Thyroid gland (tissue), 4 donors: ENCODE measurements at regions not wholly inside any gene's neighbourhood (a gene's known extent, or its start where the extent isn't known, plus 50 kb on each side); places are given as distances from the start of the nearest gene placed in this dataset.

Source experiments
- DNase-seq, 2 donors: peaks; one replicate each; pipeline ENCODE4 v3.0.0-alpha.2; 2019
- H3K27ac ChIP-seq, 3 donors: fragments of 200-600 bp; sonication (generic); 1 replicate in 2 of 3; 2 replicates in 1 of 3; pipeline ENCODE4 v1.5.1; 2016 to 2019; ENCODE audit warnings: mild to moderate bottlenecking in 1 of 3, moderate library complexity in 1 of 3
- H3K27me3 ChIP-seq: fragments of 200-600 bp; sonication (generic); one replicate; pipeline ENCODE4 v1.5.1; 2019
- H3K36me3 ChIP-seq, 2 donors: fragments of 200-600 bp; sonication (generic); one replicate each; pipeline ENCODE4 v1.5.1; 2016 to 2019
- H3K4me1 ChIP-seq, 2 donors: fragments of 200-600 bp; sonication (generic); one replicate each; pipeline ENCODE4 v1.5.1; 2017 to 2019
- H3K4me3 ChIP-seq, 3 donors: fragments of 200-600 bp; sonication (generic); replicated peaks in 1 of 3; 1 replicate in 2 of 3; 2 replicates in 1 of 3; pipeline ENCODE4 v1.5.1; 2016; ENCODE audit warnings: mild to moderate bottlenecking in 1 of 3
- H3K9me3 ChIP-seq: fragments of 200-600 bp; sonication (generic); one replicate; pipeline ENCODE4 v1.5.1; 2017
- CTCF ChIP-seq, 6 experiments: fragments of 200-600 bp in 3 of 6; fragments of 450-650 bp in 3 of 6; sonication (generic) in 3 of 6; IDR thresholded peaks; one replicate each; pipeline ENCODE4 v1.5.1; 2016 to 2019; ENCODE audit warnings: antibody characterized with exemption in 6 of 6, mild to moderate bottlenecking in 2 of 6, inconsistent platforms in 1 of 6, moderate library complexity in 1 of 6
- POLR2A ChIP-seq, 2 donors: fragments of 450-650 bp; IDR thresholded peaks; one replicate each; pipeline ENCODE4 v1.6.1; 2017; ENCODE audit warnings: antibody characterized with exemption in 2 of 2, mild to moderate bottlenecking in 2 of 2, moderate library complexity in 1 of 2
- WGBS, 2 donors: methylation state at CpG; one replicate each; pipeline ENCODE4 v1.1.5; 2017; 5-methylcytosine and 5-hydroxymethylcytosine counted together
- intact Hi-C: fragments of 100-400 bp; cut with DNase I; formaldehyde crosslinking; loops from one replicate; pipeline ENCODE4 v1.15.1; 2023

GRCh38 chr5:143678148-143678905 lies 133.6 kb upstream of the HMHB1 start:
- H3K27ac ChIP-seq: no peak overlapping the region
- intact Hi-C loops: no loop called here
- TF ChIP-seq POLR2A (IDR thresholded peaks at IDR 0.05) (no peak), CTCF (IDR thresholded peaks at IDR 0.05) (no peak)
- H3K9me3 ChIP-seq: no peaks in the 10 kb centered on the region
- peaks cover 17 to 47% of the 10 kb centered on the region in 2 donors for H3K4me1 ChIP-seq
- H3K36me3 ChIP-seq: no peaks in the 10 kb centered on the region
- no peak for DNase-seq
- 93 to 96% methylated on average over 1 of the region's 1 CpG for WGBS, 2 donors
- no peaks in the 10 kb centered on the region for H3K27me3 ChIP-seq
- H3K4me3 ChIP-seq: no peak overlapping the region

GRCh38 chr5:143677403-143677802 lies 134.6 kb upstream of the HMHB1 start:
- H3K4me3 ChIP-seq: no peak overlapping the region
- H3K27me3 ChIP-seq: no peaks in the 10 kb centered on the region
- no peaks in the 10 kb centered on the region for H3K36me3 ChIP-seq
- TF ChIP-seq CTCF (IDR thresholded peaks at IDR 0.05): no peak
- no peak for TF ChIP-seq POLR2A (IDR thresholded peaks at IDR 0.05)
- 92 to 96% methylated on average over 6 of the region's 6 CpGs for WGBS, 2 donors
- H3K4me1 ChIP-seq: peaks cover 23 to 54% of the 10 kb centered on the region in 2 donors
- H3K9me3 ChIP-seq: no peaks in the 10 kb centered on the region
- intact Hi-C loops: no loop called here
- no peak for DNase-seq
- peak overlapping the region; percentile 7 to 26 (median 18) for H3K27ac ChIP-seq

DNA sequence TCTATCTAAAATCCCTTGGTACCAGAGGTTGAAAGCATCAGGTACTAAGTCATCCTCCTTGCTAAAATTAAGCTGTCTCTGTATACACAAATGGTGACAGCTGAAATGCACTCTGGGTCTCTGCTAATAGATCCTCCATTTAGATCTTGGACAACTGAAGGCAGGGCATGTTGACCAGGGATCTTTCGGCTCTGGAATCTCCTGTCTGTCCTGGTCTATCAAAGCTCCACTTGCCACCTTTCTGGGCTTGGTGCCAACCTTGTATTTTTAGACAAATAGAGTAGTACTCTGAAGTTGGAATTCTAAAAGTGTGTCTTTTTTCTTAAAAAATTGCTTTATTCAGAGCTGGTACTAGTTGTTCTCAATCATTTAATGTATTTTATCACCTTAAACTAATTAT lies 135.2 kb upstream of the HMHB1 start:
- H3K9me3 ChIP-seq: no peaks in the 10 kb centered on the region
- H3K27ac ChIP-seq: peak overlapping the region in 2 of 3 donors; percentile 18 to 26
- intact Hi-C loops: no loop called here
- H3K4me1 ChIP-seq: peaks cover 27 to 60% of the 10 kb centered on the region in 2 donors
- WGBS, 2 donors: 24 to 29% methylated on average over 1 of the region's 1 CpG
- TF ChIP-seq POLR2A (IDR thresholded peaks at IDR 0.05): no peak
- no peak for TF ChIP-seq CTCF (IDR thresholded peaks at IDR 0.05)
- peak; percentile 71 to 80 for DNase-seq
- H3K27me3 ChIP-seq: no peaks in the 10 kb centered on the region
- H3K36me3 ChIP-seq: no peaks in the 10 kb centered on the region
- H3K4me3 ChIP-seq: no peak overlapping the region

DNA sequence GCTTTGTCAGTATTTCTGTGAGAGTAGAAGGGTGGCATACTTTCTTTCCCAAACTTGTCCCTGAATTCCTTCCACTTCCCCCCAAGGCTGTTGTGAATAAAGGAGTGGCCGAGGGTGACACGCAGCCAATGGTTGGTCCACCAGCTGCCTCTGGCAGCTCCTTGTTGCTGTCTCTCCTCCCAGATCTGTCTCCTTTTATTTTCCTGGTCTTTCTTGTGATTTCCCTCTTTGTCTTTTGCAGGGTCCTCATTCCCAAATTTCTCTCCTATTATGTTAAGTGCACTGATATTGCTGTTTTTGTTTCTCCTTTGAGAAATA lies 137.5 kb upstream of the HMHB1 start:
- Histone ChIP-seq H3K4me1 (peaks cover 38 to 56% of the 10 kb centered on the region in 2 donors), H3K27ac (no peak overlapping the region), H3K4me3 (no peak overlapping the region), H3K27me3 (no peaks in the 10 kb centered on the region), H3K36me3 (no peaks in the 10 kb centered on the region), H3K9me3 (no peaks in the 10 kb centered on the region)
- 97 to 100% methylated on average over 2 of the region's 2 CpGs for WGBS, 2 donors
- no peak for DNase-seq
- intact Hi-C loops: no loop called here
- TF ChIP-seq POLR2A (IDR thresholded peaks at IDR 0.05) (no peak), CTCF (IDR thresholded peaks at IDR 0.05) (no peak)

- TF ChIP-seq POLR2A (IDR thresholded peaks at IDR 0.05) (no peak), CTCF (IDR thresholded peaks at IDR 0.05) (no peak)
- H3K27me3 ChIP-seq: no peaks in the 10 kb centered on the region
- no peak for DNase-seq
- H3K27ac ChIP-seq: no peak overlapping the region
- H3K4me3 ChIP-seq: no peak overlapping the region
- intact Hi-C loops: no loop called here
- H3K9me3 ChIP-seq: no peaks in the 10 kb centered on the region
- 87 to 88% methylated on average over 3 of the region's 3 CpGs for WGBS, 2 donors
- H3K4me1 ChIP-seq: peaks cover 37 to 56% of the 10 kb centered on the region in 2 donors
- no peaks in the 10 kb centered on the region for H3K36me3 ChIP-seq
Measured at GRCh38 chr5:143673676-143674468, 138.1 kb upstream of the HMHB1 start.
